Sciatic nerve (tissue), 2 donors: ENCODE measurements at regions not wholly inside any gene's neighbourhood (a gene's known extent, or its start where the extent isn't known, plus 50 kb on each side); places are given as distances from the start of the nearest gene placed in this dataset.
"Not testable (repeated sequence)": the region's sequence is repeated elsewhere in the genome, so short reads cannot be mapped to it uniquely, and the experiment has no call there.

Experiments used
- ATAC-seq: fragments of 200-7000 bp; cut with Tn5 transposase; one replicate; pipeline ENCODE4 v1.9.1; 2020; ENCODE audit warnings: mild to moderate bottlenecking, moderate library complexity
- DNase-seq: peaks from one replicate; pipeline ENCODE4 v3.0.0-alpha.2; 2020; ENCODE audit warnings: low spot score
- intact Hi-C: fragments of 100-400 bp; cut with DNase I; formaldehyde crosslinking; loops from one replicate; pipeline ENCODE4 v1.14.2; 2022
- donor health status: DM: no; HTN: no; CAD: no.
- donor health status: DM: no; HTN: no; CAD: no.

GRCh38 chr13:74272826-74273225, 138.6 kb upstream of the KLF12 start:
- ATAC-seq, result no peak
- DNase-seq, result no peak
- intact Hi-C loops, result no loop called here

- no peak for ATAC-seq
- DNase-seq, result no peak
- intact Hi-C loops, result no loop called here
Observed at GRCh38 chr13:74270018-74270417, 135.8 kb upstream of the KLF12 start.

DNA sequence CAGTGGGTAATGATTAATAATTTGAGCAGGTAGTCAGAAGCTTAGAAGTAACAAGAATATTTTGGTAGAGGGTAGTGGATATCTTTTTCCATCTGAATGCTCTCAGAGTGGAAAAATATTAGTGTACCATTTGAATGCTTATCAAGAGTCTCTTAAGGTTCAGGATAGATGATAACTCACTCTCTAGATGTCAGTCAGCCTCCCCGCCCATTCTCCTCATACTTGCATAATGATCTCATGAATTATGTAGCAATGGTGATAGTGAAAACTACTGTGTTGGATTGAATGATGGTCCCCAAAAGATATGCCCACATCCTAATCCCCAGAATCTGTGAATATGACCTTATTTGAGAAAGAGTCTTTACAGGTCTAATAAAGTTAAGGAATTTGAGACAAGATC, 132.7 kb upstream of the KLF12 start:
- DNase-seq (no peak), ATAC-seq (no peak)
- intact Hi-C loops, result no loop called here

GRCh38 chr13:74266309-74266708, 132.1 kb upstream of the KLF12 start:
- intact Hi-C loops, result no loop called here
- ATAC-seq (no peak), DNase-seq (no peak)

DNA sequence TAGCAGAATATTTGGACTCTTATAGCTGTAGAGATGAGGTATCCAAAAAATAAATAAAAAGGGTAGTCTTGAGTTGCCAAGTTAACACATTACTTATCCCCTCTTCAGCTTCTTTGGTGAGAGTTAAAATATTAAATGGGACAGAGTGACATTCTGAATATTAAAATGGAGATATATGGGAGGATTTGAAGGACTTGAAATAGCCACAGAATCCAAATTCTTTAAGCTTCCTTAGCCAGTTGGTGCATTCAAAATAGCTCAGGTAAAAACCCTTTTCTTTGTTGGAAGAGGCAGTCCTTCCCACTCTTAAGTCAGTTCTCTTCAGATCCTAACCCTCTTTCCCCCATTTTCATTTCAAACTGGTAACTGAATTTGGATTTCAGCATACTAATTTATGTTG, 130.1 kb upstream of the KLF12 start:
- DNase-seq (no peak), ATAC-seq (no peak)
- intact Hi-C loops, result no loop called here

DNA sequence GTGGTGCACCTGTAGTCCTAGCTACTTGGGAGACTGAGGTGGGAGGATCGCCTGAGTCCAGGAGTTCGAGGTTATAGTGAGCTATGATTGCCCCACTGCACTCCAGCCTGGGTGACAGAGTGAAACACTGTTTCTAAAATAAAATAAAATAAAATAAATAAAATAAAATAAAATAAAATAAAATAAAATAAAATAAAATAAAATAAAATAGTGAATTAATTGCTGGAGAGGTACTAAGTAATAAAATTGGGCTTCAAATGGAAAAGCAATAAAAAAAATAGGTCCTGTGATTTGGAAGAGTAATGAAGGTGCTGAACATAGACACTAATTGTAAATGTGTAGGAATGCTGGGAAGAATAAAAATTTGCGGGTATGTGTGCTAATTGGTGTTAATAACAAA, 126.2 kb upstream of the KLF12 start:
- intact Hi-C loops, DNase-seq, ATAC-seq: not testable (repeated sequence)

DNA sequence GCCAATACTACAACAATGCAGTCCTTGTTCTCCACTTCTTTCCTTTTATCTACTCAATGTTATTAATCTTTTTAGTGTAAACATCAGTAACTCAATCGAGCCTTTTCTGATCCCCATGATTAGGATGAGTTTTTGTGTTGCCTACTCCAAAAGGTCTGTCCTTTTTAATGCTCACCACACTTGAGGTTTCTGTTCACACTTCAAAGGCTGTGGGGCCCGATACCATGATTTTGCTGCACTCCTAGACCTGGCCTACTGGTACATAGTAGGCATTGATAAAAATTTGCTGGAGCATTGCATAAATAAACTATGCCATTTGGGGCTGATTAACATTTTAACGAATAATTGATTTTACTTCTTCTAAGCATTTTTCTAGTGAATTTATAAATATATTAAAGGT, 125.4 kb upstream of the KLF12 start:
- ATAC-seq, result no peak
- intact Hi-C loops, result no loop called here
- DNase-seq, result no peak

DNA sequence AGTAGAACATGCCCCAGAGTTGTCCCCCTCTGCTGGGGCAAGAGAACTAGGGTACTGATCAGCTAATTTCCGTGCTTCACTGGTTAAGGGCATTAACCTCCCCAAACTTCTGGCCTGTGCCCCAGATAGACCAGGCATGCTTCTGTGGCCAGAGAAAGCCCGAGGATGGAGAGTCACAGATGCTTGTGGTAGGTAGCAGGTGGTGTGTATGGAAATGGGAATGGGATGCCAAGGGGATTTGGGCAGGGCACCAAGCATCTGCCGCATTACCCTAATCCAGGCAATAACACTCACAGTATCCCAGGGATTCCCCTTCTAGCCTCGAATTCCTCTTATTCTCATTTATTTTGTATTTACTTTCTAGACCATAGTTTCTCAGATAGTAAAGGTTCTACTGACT, 124.8 kb upstream of the KLF12 start:
- DNase-seq, result no peak
- intact Hi-C loops, result no loop called here

DNA sequence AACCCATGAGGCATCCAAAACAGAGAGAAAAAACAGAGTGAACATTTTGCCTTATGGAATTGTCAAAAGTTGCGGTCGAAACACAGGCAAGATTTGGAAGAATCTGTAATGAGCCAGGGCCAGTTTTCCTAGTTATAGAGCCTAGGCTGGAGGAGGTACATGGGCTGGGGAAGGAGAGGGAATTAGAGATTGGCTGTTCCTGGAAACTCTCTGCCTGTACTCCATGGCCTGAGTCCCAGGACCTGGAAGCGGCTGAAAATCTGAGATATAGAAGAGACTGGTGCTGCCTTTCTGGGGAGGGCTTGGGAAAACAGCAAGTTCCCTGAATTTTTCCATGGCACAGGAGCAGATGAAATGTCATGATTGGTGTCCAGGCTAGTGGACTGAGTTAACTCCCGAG, 122.8 kb upstream of the KLF12 start:
- peak; percentile 55 for ATAC-seq
- no peak for DNase-seq
- intact Hi-C loops, result no loop called here

More for the DNA sequence above, 124.8 kb upstream of the KLF12 start:
- no peak for ATAC-seq

GRCh38 chr13:74253161-74253560, 119.0 kb upstream of the KLF12 start:
- no peak for DNase-seq
- ATAC-seq, result no peak
- intact Hi-C loops, result no loop called here

DNA sequence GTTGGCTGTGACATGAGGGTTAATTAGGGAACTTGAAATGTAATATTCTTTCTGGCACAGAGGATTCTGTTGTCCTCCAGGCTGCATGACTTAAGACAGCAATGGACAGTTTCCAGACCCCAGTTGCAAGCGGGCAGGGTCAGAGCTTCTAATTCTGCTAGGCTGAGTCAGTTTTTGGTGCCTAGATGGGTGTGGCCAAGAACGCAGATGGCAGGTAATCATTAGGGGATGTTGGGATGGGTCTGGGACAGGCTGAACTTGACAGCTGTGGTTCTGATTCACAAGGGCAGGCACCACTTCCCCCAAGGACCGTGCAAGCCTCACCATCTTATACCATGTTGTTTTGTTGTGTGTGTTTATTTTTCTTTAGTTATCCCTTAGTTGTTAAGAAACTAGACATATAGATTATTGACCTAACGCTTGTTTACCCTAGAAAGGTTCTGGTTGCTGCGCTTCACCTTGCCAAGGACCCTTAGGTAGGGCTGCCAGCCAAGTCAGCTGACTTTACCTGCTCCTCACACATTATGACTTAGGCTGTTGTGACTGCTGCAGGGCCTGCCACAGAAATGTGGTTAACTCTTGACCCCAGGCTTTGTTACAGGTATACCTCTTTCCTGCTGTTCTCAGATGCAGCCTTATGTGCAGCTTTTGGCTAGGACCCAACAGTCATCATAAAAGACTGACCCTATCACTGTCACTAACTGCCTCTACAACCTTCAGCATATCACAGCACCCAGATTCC, 117.7 kb upstream of the KLF12 start:
- DNase-seq (no peak), ATAC-seq (no peak)
- intact Hi-C loops, result no loop called here

DNA sequence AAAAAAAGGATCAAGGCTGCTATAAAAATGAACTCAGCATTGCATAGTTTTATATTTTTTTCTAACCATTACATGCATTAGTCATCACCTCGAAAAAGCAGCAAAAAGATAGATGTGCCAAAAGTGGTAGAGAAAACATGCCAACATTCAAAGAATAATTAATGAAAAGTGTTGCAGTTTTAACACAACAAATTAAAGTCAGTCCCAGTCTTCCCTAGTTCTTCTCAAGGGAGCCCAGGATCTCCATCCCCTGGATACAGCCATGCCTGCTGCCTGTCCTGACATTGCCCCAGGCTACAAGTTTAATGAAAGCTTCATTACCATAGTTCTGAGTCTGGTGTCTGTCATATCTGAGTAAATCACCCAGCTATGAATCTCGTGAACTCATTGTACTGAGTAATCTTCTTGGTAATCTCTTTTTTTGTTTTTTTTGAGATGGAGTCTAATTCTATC, 116.6 kb upstream of the KLF12 start:
- intact Hi-C loops, result no loop called here
- DNase-seq, result no peak
- no peak for ATAC-seq

DNA sequence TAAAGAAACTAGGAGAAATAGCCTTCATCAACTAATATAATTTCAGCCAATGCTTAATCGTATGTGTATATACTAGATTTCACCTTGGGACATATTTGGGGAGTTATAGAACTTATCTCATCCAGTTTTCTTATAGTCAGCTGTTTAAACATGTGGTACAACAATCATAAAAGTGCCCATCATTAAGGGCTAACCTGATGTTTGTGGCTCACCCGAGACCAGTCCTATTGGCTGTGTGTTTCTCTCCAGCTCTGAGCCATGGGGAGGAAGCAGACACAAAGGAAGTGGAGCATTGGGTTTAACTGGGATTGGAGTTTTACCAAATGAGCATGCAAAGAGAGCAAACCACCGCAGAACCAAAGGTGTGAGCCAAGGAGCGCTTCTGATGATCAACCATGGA, 114.3 kb upstream of the KLF12 start:
- no peak for ATAC-seq
- intact Hi-C loops, result no loop called here
- DNase-seq, result no peak

- intact Hi-C loops, result no loop called here
- DNase-seq, result peak; percentile 58
- peak; percentile 61 for ATAC-seq
Observed at GRCh38 chr13:74246487-74246886, 112.3 kb upstream of the KLF12 start.

- ATAC-seq, result no peak
- intact Hi-C loops, result no loop called here
Observed at GRCh38 chr13:74243637-74244526, 109.7 kb upstream of the KLF12 start.

GRCh38 chr13:74241343-74241742, 107.1 kb upstream of the KLF12 start:
- ATAC-seq, DNase-seq, intact Hi-C loops: not testable (repeated sequence)

More at GRCh38 chr13:74243637-74244526, 109.7 kb upstream of the KLF12 start:
- DNase-seq, result no peak

DNA sequence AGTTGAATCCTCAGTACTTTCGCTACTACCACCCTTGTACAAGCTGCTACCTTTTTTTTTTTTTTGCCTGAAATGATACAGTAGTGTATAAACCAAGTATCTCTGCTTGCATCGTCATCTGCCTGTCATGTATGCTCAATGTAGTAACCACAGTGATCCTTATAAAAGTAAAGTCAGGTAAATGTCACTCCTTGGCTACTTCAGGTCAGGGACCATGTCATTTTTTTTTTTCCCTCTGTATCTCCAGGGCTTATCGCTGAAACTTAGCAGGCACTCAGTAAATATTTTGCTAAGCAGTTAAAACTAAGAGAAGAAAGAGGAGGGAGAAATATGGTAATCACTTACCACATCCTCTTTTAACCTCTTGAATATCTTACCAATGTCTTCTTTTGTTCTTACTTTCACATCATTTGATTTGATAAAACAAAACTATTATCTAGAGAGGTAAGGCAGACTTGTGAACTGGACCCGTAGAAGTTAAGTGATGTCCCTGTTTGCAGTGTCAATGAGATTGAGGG, 96.8 kb upstream of the KLF12 start:
- intact Hi-C loops, result no loop called here
- DNase-seq, result no peak
- ATAC-seq, result no peak

DNA sequence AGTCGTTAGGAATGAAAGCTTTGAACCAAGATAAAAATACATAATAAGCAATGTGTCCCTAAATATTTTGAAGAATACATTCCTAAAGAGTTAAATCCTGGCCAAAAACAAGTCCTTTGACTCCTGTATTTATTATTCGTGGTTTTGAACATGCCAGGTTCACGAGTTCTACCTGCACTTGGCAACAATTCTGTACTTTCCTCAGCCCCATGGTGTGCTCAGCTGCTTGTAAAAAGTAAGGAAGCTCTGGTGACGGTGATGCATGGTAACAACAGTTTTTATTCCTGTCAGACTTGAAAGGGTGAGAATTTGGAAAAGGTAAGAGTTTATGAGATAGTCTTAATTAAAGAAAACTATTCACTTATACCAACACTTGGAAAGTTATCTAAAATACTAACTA, 95.0 kb upstream of the KLF12 start:
- ATAC-seq (no peak), DNase-seq (no peak)
- intact Hi-C loops, result no loop called here

GRCh38 chr13:74227476-74228158, 93.4 kb upstream of the KLF12 start:
- intact Hi-C loops, result no loop called here
- no peak for DNase-seq
- ATAC-seq, result no peak
